Breast epithelium (tissue), 4 donors: ENCODE measurements at regions not wholly inside any gene's neighbourhood (a gene's known extent, or its start where the extent isn't known, plus 50 kb on each side); places are given as distances from the start of the nearest gene placed in this dataset.

ENCODE experiments used
- DNase-seq, 2 donors: peaks; one replicate each; pipeline ENCODE4 v3.0.0-alpha.2; 2019; ENCODE audit warnings: low spot score in 2 of 2
- H3K27ac ChIP-seq, 2 donors: fragments of 200-600 bp; sonication (generic) in 1 of 2; one replicate each; pipeline ENCODE4 v1.5.1; 2016 to 2019; ENCODE audit warnings: mild to moderate bottlenecking in 1 of 2
- H3K27me3 ChIP-seq, 2 donors: fragments of 200-600 bp; sonication (generic) in 1 of 2; one replicate each; pipeline versions ENCODE4 v1.5.1 to v1.6.0; 2017 to 2019; ENCODE audit warnings: control low read depth in 1 of 2, mild to moderate bottlenecking in 1 of 2
- H3K36me3 ChIP-seq: fragments of 200-600 bp; one replicate; pipeline ENCODE4 v1.5.1; 2019
- H3K4me1 ChIP-seq, 2 donors: fragments of 200-600 bp; sonication (generic); one replicate each; pipeline ENCODE4 v1.5.1; 2016 to 2019; ENCODE audit warnings: control low read depth in 1 of 2
- H3K4me3 ChIP-seq, 3 donors: fragments of 200-600 bp; sonication (generic); 1 replicate in 2 of 3; 2 replicates in 1 of 3; pipeline ENCODE4 v1.5.1; 2016 to 2019; ENCODE audit warnings: mild to moderate bottlenecking in 3 of 3, moderate library complexity in 2 of 3
- H3K9me3 ChIP-seq, 2 donors: fragments of 200-600 bp; sonication (generic) in 1 of 2; one replicate each; pipeline ENCODE4 v1.5.1; 2016 to 2019; ENCODE audit warnings: control low read depth in 1 of 2
- CTCF ChIP-seq, 3 donors: fragments of 450-650 bp; IDR thresholded peaks; one replicate each; pipeline ENCODE4 v1.5.1; 2016 to 2017; ENCODE audit warnings: antibody characterized with exemption in 3 of 3, mild to moderate bottlenecking in 3 of 3, moderate library complexity in 3 of 3
- POLR2A ChIP-seq: fragments of 450-650 bp; IDR thresholded peaks from one replicate; pipeline ENCODE4 v1.6.1; 2016; ENCODE audit warnings: antibody characterized with exemption, mild to moderate bottlenecking, moderate library complexity
- POLR2AphosphoS5 ChIP-seq, 3 donors: sonication (generic); formaldehyde crosslinking; IDR thresholded peaks; one replicate each; pipeline ENCODE4 v1.6.1; 2017; ENCODE audit warnings: antibody characterized with exemption in 3 of 3
- intact Hi-C: fragments of 100-400 bp; cut with DNase I; formaldehyde crosslinking; loops from one replicate; pipeline ENCODE4 v1.15.1; 2023; ENCODE audit warnings: low total_unique reads

- no peak overlapping the region for H3K27ac ChIP-seq
- intact Hi-C loops, result no loop called here
Measured at GRCh38 chr6:19478992-19479391, 358.2 kb upstream of the ID4 start.

GRCh38 chr6:19479551-19479950 lies 357.6 kb upstream of the ID4 start:
- H3K27ac ChIP-seq, result no peak overlapping the region
- no peaks in the 10 kb centered on the region for H3K27me3 ChIP-seq
- DNase-seq, result no peak
- no peaks in the 10 kb centered on the region for H3K4me1 ChIP-seq
- no peak overlapping the region for H3K4me3 ChIP-seq
- no peaks in the 10 kb centered on the region for H3K9me3 ChIP-seq
- intact Hi-C loops, result no loop called here
- TF ChIP-seq POLR2AphosphoS5 (IDR thresholded peaks at IDR 0.05) (no peak), CTCF (IDR thresholded peaks at IDR 0.05) (no peak), POLR2A (no peak)
- no peaks in the 10 kb centered on the region for H3K36me3 ChIP-seq

More at GRCh38 chr6:19478992-19479391, 358.2 kb upstream of the ID4 start:
- H3K36me3 ChIP-seq, result no peaks in the 10 kb centered on the region
- no peaks in the 10 kb centered on the region for H3K27me3 ChIP-seq
- H3K9me3 ChIP-seq, result no peaks in the 10 kb centered on the region
- no peak overlapping the region for H3K4me3 ChIP-seq
- TF ChIP-seq CTCF (IDR thresholded peaks at IDR 0.05) (no peak), POLR2A (no peak), POLR2AphosphoS5 (IDR thresholded peaks at IDR 0.05) (no peak)
- no peak for DNase-seq
- H3K4me1 ChIP-seq, result no peaks in the 10 kb centered on the region

GRCh38 chr6:19492636-19493405 lies 344.3 kb upstream of the ID4 start:
- Histone ChIP-seq H3K27ac (no peak overlapping the region), H3K4me3 (no peak overlapping the region), H3K36me3 (no peaks in the 10 kb centered on the region)

GRCh38 chr6:19501737-19502245 lies 335.4 kb upstream of the ID4 start:
- intact Hi-C loops, result no loop called here
- H3K27ac ChIP-seq, result no peak overlapping the region
- H3K36me3 ChIP-seq, result no peaks in the 10 kb centered on the region
- no peaks in the 10 kb centered on the region for H3K27me3 ChIP-seq
- H3K9me3 ChIP-seq, result peaks cover 0 to 20% of the 10 kb centered on the region in 2 donors
- no peak for DNase-seq
- no peak overlapping the region for H3K4me3 ChIP-seq
- TF ChIP-seq CTCF (IDR thresholded peaks at IDR 0.05), result no peak
- no peak for TF ChIP-seq POLR2AphosphoS5 (IDR thresholded peaks at IDR 0.05)
- no peak for TF ChIP-seq POLR2A
- no peaks in the 10 kb centered on the region for H3K4me1 ChIP-seq

More at GRCh38 chr6:19492636-19493405, 344.3 kb upstream of the ID4 start:
- H3K4me1 ChIP-seq, result no peaks in the 10 kb centered on the region
- intact Hi-C loops, result no loop called here
- no peaks in the 10 kb centered on the region for H3K9me3 ChIP-seq
- no peak for TF ChIP-seq CTCF (IDR thresholded peaks at IDR 0.05)
- no peak for TF ChIP-seq POLR2AphosphoS5 (IDR thresholded peaks at IDR 0.05)
- TF ChIP-seq POLR2A, result no peak
- H3K27me3 ChIP-seq, result no peaks in the 10 kb centered on the region
- DNase-seq, result no peak

- DNase-seq, result no peak
- Histone ChIP-seq H3K27ac (no peak overlapping the region), H3K4me1 (no peaks in the 10 kb centered on the region), H3K27me3 (no peaks in the 10 kb centered on the region), H3K36me3 (no peaks in the 10 kb centered on the region), H3K4me3 (no peak overlapping the region), H3K9me3 (peaks cover 0 to 22% of the 10 kb centered on the region in 2 donors)
- TF ChIP-seq CTCF (IDR thresholded peaks at IDR 0.05), result no peak
- no peak for TF ChIP-seq POLR2A
- TF ChIP-seq POLR2AphosphoS5 (IDR thresholded peaks at IDR 0.05), result no peak
- intact Hi-C loops, result no loop called here
Measured at GRCh38 chr6:19502301-19502700, 334.9 kb upstream of the ID4 start.
